H9 (cell line): ENCODE measurements at regions not wholly inside any gene's neighbourhood (a gene's known extent, or its start where the extent isn't known, plus 50 kb on each side); places are given as distances from the start of the nearest gene placed in this dataset.

ENCODE experiments used
- DNase-seq: peaks from one replicate; pipeline ENCODE4 v3.0.0-alpha.2; 2017
- H2AFZ ChIP-seq: one replicate; pipeline ENCODE4 v1.6.1; 2013; ENCODE audit warnings: mild to moderate bottlenecking, low read length, control low read depth, moderate library complexity
- H2AK5ac ChIP-seq: 2 replicates; pipeline ENCODE4 v1.6.1; 2013; ENCODE audit warnings: low read length, control low read depth, mixed read lengths; ENCODE audit not compliant: insufficient read length
- H2BK120ac ChIP-seq: one replicate; pipeline ENCODE4 v1.6.1; 2013; ENCODE audit warnings: low read depth, mild to moderate bottlenecking, low read length, control low read depth, inconsistent platforms; ENCODE audit not compliant: poor library complexity, severe bottlenecking
- H2BK12ac ChIP-seq: 2 replicates; pipeline ENCODE4 v1.6.1; 2013; ENCODE audit warnings: low read length, control low read depth, mixed read lengths, low read depth; ENCODE audit not compliant: insufficient read length
- H2BK15ac ChIP-seq: 2 replicates; pipeline ENCODE4 v1.6.1; 2013; ENCODE audit warnings: low read depth, low read length, control low read depth
- H2BK20ac ChIP-seq: one replicate; pipeline ENCODE4 v1.6.1; 2013; ENCODE audit warnings: low read depth, mild to moderate bottlenecking, low read length, control low read depth, inconsistent platforms; ENCODE audit not compliant: poor library complexity, severe bottlenecking
- H2BK5ac ChIP-seq: 2 replicates; pipeline ENCODE4 v1.6.1; 2013; ENCODE audit warnings: low read length, control low read depth, mixed read lengths; ENCODE audit not compliant: insufficient read length
- H3K14ac ChIP-seq: 2 replicates; pipeline ENCODE4 v1.6.1; 2013; ENCODE audit warnings: low read length, control low read depth; ENCODE audit not compliant: insufficient read depth
- H3K18ac ChIP-seq: 2 replicates; pipeline ENCODE4 v1.6.1; 2013; ENCODE audit warnings: low read depth, mild to moderate bottlenecking, mixed read lengths, low read length, control low read depth; ENCODE audit not compliant: insufficient read length
- H3K23ac ChIP-seq: 2 replicates; pipeline ENCODE4 v1.6.1; 2013; ENCODE audit warnings: low read length, control low read depth, mixed read lengths, low read depth; ENCODE audit not compliant: insufficient read length
- H3K23me2 ChIP-seq: 2 replicates; pipeline ENCODE4 v1.6.1; 2013; ENCODE audit warnings: low read depth, mild to moderate bottlenecking, mixed read lengths, low read length, control low read depth; ENCODE audit not compliant: insufficient read length, poor library complexity, severe bottlenecking
- H3K27ac ChIP-seq: 2 replicates; pipeline ENCODE4 v1.5.1; 2013; ENCODE audit warnings: low read length, control low read depth, mixed read lengths, low read depth; ENCODE audit not compliant: insufficient read length
- H3K27me3 ChIP-seq: 2 replicates; pipeline ENCODE4 v1.6.1; 2013; ENCODE audit warnings: low read length, control low read depth, inconsistent platforms; ENCODE audit not compliant: insufficient read depth
- H3K4ac ChIP-seq: 2 replicates; pipeline ENCODE4 v1.6.1; 2013; ENCODE audit warnings: low read depth, mild to moderate bottlenecking, control low read depth, inconsistent platforms, low read length, moderate library complexity
- H3K4me1 ChIP-seq: 2 replicates; pipeline ENCODE4 v1.6.1; 2013; ENCODE audit warnings: low read length, control low read depth, inconsistent platforms; ENCODE audit not compliant: insufficient read depth
- H3K4me2 ChIP-seq: 2 replicates; pipeline ENCODE4 v1.6.1; 2013; ENCODE audit warnings: low read length, control low read depth, mixed read lengths; ENCODE audit not compliant: insufficient read length, insufficient read depth
- H3K56ac ChIP-seq: 2 replicates; pipeline ENCODE4 v1.6.1; 2013; ENCODE audit warnings: low read depth, mild to moderate bottlenecking, mixed read lengths, low read length, control low read depth; ENCODE audit not compliant: insufficient read length
- H3K79me1 ChIP-seq: 2 replicates; pipeline ENCODE4 v1.6.1; 2013; ENCODE audit warnings: low read depth, mild to moderate bottlenecking, moderate library complexity, low read length, control low read depth, inconsistent platforms; ENCODE audit not compliant: insufficient read depth, poor library complexity, severe bottlenecking
- H3K79me2 ChIP-seq: 2 replicates; pipeline ENCODE4 v1.6.1; 2013; ENCODE audit warnings: low read length, control low read depth, inconsistent platforms; ENCODE audit not compliant: insufficient read depth
- H3K9ac ChIP-seq: 2 replicates; pipeline ENCODE4 v1.6.1; 2013; ENCODE audit warnings: low read length, control low read depth, mixed read lengths; ENCODE audit not compliant: insufficient read length; ENCODE audit errors: extremely low read depth
- H3K9me3 ChIP-seq: one replicate; pipeline ENCODE4 v1.6.1; 2013; ENCODE audit warnings: low read depth, low read length, inconsistent platforms; ENCODE audit not compliant: control insufficient read depth
- H3T11ph ChIP-seq: one replicate; pipeline ENCODE4 v1.6.1; 2013; ENCODE audit warnings: mild to moderate bottlenecking, low read length, control low read depth, inconsistent platforms
- H4K20me1 ChIP-seq: one replicate; pipeline ENCODE4 v1.6.1; 2013; ENCODE audit not compliant: control insufficient read depth, insufficient read length, insufficient read depth
- H4K5ac ChIP-seq: 2 replicates; pipeline ENCODE4 v1.6.1; 2013; ENCODE audit warnings: low read depth, mild to moderate bottlenecking, mixed read lengths, low read length, control low read depth; ENCODE audit not compliant: insufficient read length
- H4K8ac ChIP-seq: replicated peaks from 2 replicates; pipeline ENCODE4 v1.6.1; 2013; ENCODE audit warnings: low read length, control low read depth, mixed read lengths, low read depth; ENCODE audit not compliant: insufficient read length
- H4K91ac ChIP-seq: 2 replicates; pipeline ENCODE4 v1.6.1; 2013; ENCODE audit warnings: low read depth, mild to moderate bottlenecking, moderate library complexity, mixed read lengths, low read length, control low read depth; ENCODE audit not compliant: insufficient read length
- H3K27ac Mint-ChIP-seq, 3 experiments: 2 replicates in 2 of 3; 3 replicates in 1 of 3; pipeline ENCODE4 v1.8.0; 2020 to 2021; ENCODE audit warnings: mixed read lengths in 3 of 3, mild to moderate bottlenecking in 1 of 3, moderate library complexity in 1 of 3
- H3K27me3 Mint-ChIP-seq: 2 replicates; pipeline ENCODE4 v1.8.0; 2021; ENCODE audit warnings: low read depth, mild to moderate bottlenecking, moderate library complexity, mixed read lengths
- H3K36me3 Mint-ChIP-seq, 3 experiments: 2 replicates in 2 of 3; 3 replicates in 1 of 3; pipeline ENCODE4 v1.8.0; 2020 to 2021; ENCODE audit warnings: low read depth in 3 of 3, mixed read lengths in 3 of 3; ENCODE audit not compliant: insufficient read depth in 1 of 3
- H3K4me1 Mint-ChIP-seq, 2 experiments: 2 replicates each; pipeline ENCODE4 v1.8.0; 2020; ENCODE audit warnings: mixed read lengths in 2 of 2
- H3K4me3 Mint-ChIP-seq, 2 experiments: 2 replicates in 1 of 2; 3 replicates in 1 of 2; pipeline ENCODE4 v1.8.0; 2020 to 2021; ENCODE audit warnings: mild to moderate bottlenecking in 2 of 2, mixed read lengths in 2 of 2, moderate library complexity in 1 of 2
- H3K9me3 Mint-ChIP-seq, 2 experiments: 2 replicates in 1 of 2; 3 replicates in 1 of 2; pipeline ENCODE4 v1.8.0; 2020; ENCODE audit warnings: mild to moderate bottlenecking in 2 of 2, mixed read lengths in 2 of 2, moderate library complexity in 1 of 2
- TF ChIP-seq, protein P1 (sequence below): fragments of 200-600 bp; sonication (generic); conservative IDR thresholded peaks from 3 replicates; pipeline ENCODE4 v1.8.0; 2021; ENCODE audit warnings: antibody characterized with exemption, mild to moderate bottlenecking

GRCh38 chr7:91348711-91349110 lies 84.5 kb downstream of the FZD1 start:
- no peak overlapping the region; a peak in 1 of 7 replicates for H3K27ac Mint-ChIP-seq
- H3K4me1 ChIP-seq = no peaks in the 10 kb centered on the region
- H3K79me2 ChIP-seq = no peaks in the 10 kb centered on the region
- TF ChIP-seq, protein P1, sequence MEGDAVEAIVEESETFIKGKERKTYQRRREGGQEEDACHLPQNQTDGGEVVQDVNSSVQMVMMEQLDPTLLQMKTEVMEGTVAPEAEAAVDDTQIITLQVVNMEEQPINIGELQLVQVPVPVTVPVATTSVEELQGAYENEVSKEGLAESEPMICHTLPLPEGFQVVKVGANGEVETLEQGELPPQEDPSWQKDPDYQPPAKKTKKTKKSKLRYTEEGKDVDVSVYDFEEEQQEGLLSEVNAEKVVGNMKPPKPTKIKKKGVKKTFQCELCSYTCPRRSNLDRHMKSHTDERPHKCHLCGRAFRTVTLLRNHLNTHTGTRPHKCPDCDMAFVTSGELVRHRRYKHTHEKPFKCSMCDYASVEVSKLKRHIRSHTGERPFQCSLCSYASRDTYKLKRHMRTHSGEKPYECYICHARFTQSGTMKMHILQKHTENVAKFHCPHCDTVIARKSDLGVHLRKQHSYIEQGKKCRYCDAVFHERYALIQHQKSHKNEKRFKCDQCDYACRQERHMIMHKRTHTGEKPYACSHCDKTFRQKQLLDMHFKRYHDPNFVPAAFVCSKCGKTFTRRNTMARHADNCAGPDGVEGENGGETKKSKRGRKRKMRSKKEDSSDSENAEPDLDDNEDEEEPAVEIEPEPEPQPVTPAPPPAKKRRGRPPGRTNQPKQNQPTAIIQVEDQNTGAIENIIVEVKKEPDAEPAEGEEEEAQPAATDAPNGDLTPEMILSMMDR = no peak
- H3K27me3 ChIP-seq = peaks cover 13% of the 10 kb centered on the region; the same call in 1 of the 2 replicates
- H2AK5ac ChIP-seq = no peak overlapping the region
- no peaks in the 10 kb centered on the region for H3K9me3 Mint-ChIP-seq
- no peak overlapping the region for H2BK5ac ChIP-seq
- no peak overlapping the region for H4K5ac ChIP-seq
- no peak overlapping the region for H3K56ac ChIP-seq
- no peak overlapping the region for H3K14ac ChIP-seq
- H2BK12ac ChIP-seq = no peak overlapping the region
- H3K4me1 Mint-ChIP-seq = peaks cover 7 to 14% of the 10 kb centered on the region in 2 experiments
- H3K9me3 ChIP-seq = no peaks in the 10 kb centered on the region
- H4K91ac ChIP-seq = no peak overlapping the region
- no peak overlapping the region for H2BK20ac ChIP-seq
- H3K36me3 Mint-ChIP-seq = no peaks in the 10 kb centered on the region; a peak in 1 of 7 replicates
- H3K9ac ChIP-seq = no peak overlapping the region
- no peak overlapping the region for H2AFZ ChIP-seq
- H3K4ac ChIP-seq = no peak overlapping the region
- no peak for DNase-seq
- no peak overlapping the region for H4K8ac ChIP-seq
- H3K4me2 ChIP-seq = no peak overlapping the region
- H3K23ac ChIP-seq = no peak overlapping the region
- no peak overlapping the region for H3T11ph ChIP-seq
- no peaks in the 10 kb centered on the region for H3K79me1 ChIP-seq
- no peak overlapping the region for H3K4me3 Mint-ChIP-seq
- peaks cover 97% of the 10 kb centered on the region for H3K27me3 Mint-ChIP-seq
- no peaks in the 10 kb centered on the region for H3K23me2 ChIP-seq
- no peak overlapping the region for H3K27ac ChIP-seq
- H2BK15ac ChIP-seq = no peak overlapping the region
- no peaks in the 10 kb centered on the region for H4K20me1 ChIP-seq
- H3K18ac ChIP-seq = no peak overlapping the region
- H2BK120ac ChIP-seq = no peak overlapping the region
